HS-27A (cell line): ENCODE measurements at regions not wholly inside any gene's neighbourhood (a gene's known extent, or its start where the extent isn't known, plus 50 kb on each side); places are given as distances from the start of the nearest gene placed in this dataset.

Experiments used
- DNase-seq: peaks from one replicate; pipeline ENCODE4 v3.0.0-alpha.2; 2012; ENCODE audit warnings: low read depth, missing footprints

DNA sequence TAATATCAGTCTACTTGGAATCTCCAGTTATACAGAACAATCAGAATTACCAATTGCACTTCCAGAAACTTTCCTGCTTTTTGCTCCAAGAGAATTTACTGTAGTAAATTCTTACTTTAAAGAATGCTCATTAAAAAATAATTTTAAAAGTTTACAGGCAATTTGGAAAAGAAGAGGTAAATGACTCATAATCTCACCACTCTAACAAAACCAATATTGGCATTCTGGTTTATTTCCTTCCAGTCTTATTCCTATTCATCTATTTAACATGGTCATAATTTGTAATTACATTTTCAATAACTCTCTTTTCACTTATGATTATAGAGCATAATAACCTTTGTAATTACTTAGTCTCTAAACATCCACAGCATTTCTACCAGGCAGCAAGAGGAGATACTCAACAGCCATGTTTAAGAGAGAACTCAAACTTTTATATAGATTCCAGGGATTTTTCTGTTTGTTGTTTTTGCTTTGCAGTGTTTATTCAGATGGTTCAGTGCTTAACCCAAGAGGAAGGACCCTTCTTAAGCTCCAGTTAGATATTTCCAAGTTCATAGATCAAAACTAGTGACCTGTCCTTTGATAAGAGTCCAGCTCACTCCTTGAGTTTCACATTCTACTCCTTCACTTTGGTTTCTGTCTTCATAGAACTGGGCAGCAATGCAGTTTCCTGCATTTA, 464.7 kb downstream of the TXNL1 start:
- DNase-seq: no peak

DNA sequence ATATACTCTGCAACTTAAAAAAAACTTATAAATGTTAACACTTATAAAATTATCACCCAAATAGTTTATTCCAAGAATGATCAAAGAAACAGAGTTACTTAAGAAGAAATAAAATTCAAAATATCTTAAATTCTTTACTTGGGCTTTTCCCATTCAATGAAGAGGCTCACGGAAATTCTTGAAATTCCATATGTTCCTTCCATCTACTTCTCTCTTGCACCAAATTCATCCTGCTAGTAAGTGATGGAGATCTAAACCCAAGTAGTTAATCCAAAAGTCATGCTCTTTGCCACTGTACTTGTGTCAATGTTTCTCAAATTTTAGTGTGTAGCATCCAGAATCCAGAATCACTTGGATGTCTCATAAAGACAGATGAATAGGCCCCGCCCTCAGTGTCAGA, 465.9 kb downstream of the TXNL1 start:
- no peak for DNase-seq

GRCh38 chr18:56171848-56172247, 466.5 kb downstream of the TXNL1 start:
- DNase-seq: no peak

- DNase-seq: peak; percentile 62
These were observed 470.2 kb downstream of the TXNL1 start for GRCh38 chr18:56168049-56168781.

DNA sequence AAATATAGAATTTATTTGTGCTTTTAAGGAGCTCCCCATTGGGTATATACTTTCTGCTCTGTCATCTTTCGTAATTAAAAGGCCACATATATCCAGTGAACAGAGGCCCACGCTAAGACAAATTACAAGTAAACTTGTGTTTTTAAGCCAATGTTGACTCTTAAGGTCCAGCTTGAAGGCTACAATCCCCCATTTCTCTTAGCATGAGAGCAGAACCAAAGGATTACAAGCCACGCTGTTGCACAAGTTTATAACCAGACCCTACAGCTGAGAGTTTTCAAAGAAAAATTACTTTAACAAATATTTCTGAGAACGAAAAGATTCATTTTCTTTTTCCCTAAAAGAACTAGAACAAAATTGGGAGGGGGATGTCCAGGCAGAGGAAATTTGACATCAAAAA, 471.0 kb downstream of the TXNL1 start:
- no peak for DNase-seq

GRCh38 chr18:56166914-56167313, 471.5 kb downstream of the TXNL1 start:
- no peak for DNase-seq

GRCh38 chr18:56165601-56166355, 472.6 kb downstream of the TXNL1 start:
- DNase-seq: no peak

DNA sequence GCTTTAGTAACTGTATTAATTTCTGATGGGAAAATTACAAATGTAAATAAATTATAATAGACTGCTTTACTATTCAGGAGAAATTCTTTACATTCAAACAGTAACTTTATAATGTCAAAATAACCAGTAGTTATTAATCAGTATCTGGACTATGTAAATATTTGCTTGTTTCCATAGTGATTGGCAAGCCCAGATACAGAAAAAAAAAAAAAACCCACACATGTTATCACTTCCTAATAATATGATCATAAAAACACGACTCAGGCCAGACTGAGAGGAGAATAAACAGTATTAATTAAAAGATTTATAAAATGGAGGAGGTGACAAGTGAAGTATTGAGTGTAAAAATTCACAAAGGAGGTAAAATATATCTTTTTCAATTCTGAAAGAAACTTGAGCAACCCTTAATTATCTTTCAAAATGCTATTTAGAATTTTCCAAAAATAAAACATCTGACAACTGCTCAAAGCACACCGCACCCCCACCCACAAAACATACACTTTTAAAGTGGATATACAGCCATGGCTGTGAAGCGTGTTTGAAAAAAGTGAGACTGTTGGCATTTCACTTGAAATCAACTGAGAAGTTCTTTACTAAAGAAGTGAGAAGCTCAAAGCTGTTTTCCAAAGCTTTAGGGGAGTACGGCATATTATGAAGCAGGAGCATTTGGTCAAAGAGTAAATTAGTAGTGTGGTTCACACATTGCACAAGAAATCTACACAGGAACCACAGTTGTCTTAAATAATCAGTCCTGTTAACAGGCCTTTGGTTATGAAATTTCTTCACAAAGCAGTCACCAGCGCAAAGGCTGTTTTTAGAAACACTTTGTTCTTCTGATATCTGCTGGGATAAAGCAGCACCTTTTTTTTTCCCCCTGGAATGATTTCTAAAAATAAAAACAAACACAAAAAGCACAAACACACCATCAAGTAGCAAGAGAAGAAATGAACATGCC, 475.8 kb downstream of the TXNL1 start:
- no peak for DNase-seq

- no peak for DNase-seq
These were observed 476.7 kb downstream of the TXNL1 start for GRCh38 chr18:56161566-56162260.

- no peak for DNase-seq
These were observed 479.7 kb downstream of the TXNL1 start for GRCh38 chr18:56158676-56159075.

DNA sequence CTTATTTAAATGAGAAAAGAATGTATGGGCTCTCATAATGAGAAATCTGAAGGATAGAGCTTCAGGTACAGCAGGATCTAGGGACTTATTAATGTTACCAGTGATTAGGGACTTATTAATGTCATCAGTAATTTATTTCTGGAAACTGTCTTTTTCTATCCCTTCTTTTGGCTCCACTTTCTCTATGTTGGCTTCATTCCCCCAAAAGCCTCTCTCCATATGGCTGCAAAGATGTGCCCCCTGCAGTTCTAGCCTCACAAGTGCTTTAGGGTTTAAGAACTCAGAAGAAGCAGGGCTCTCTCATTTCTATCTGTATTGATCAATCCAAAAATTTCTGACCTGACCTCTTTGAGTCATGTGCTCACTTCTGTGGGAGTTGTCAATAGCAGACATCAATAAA, 480.9 kb downstream of the TXNL1 start:
- DNase-seq: no peak

- no peak for DNase-seq
These were observed 485.7 kb downstream of the TXNL1 start for GRCh38 chr18:56152551-56153310.

DNA sequence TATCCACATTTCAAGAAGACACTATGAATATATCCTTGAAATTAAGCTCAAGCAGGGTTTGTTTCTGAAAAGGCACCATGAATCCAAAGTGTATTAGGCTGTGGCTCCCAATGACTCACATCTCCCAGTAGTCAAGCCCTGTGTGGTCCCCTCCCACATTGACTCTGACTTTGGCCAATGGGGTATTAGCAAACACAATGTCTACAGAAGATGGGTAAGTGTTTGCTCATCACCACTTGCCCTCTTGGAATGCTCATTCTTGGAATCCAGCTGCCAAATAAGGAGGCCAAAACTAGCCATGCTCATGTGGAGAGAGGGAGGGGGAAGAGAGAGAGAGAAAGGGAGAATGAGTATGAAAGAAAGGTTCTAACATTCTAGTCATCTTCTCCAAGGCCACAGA, 490.0 kb downstream of the TXNL1 start:
- peak; percentile 73 for DNase-seq

- DNase-seq: no peak
These were observed 491.8 kb downstream of the TXNL1 start for GRCh38 chr18:56146565-56146964.

DNA sequence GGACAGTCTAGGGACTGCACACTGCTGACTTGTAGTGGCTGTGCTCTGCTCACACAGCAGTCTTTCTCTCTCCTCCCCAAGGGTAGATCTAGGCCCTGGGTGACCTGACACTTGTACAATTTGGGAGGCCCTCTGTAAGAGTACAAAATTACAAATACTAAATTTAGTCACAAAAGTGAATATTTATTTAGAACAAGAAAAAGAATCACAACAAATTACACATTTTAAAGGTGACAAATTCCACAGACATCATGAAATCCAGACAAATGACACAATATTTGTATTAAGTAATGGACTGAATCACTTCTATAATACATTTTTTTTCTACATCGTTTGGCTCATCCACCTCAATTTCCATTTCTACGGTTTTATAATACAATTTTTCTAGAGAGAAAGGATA, 496.4 kb downstream of the TXNL1 start:
- no peak for DNase-seq

- peak; percentile 27 for DNase-seq
These were observed 498.6 kb downstream of the TXNL1 start for GRCh38 chr18:56139792-56140254.

DNA sequence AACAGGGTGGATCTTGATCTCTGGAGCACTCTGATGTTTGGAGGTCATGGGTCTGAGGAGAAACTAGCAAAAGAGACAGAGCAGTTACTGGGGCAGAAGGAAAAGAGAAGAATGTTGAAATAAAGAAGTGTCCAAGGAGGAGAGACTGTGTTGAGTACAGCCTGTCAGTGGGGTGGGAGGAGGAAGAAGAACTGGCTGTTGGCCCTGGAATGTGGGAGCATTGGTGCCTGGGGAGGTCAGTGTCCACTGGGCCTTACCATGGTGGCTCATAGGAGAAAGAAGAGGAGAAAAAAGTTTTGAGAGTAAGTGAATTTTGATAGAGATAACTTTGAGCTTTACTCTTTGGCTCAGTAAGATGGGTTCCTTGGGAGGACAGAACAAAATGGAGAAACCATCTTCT, 499.0 kb downstream of the TXNL1 start:
- no peak for DNase-seq

DNA sequence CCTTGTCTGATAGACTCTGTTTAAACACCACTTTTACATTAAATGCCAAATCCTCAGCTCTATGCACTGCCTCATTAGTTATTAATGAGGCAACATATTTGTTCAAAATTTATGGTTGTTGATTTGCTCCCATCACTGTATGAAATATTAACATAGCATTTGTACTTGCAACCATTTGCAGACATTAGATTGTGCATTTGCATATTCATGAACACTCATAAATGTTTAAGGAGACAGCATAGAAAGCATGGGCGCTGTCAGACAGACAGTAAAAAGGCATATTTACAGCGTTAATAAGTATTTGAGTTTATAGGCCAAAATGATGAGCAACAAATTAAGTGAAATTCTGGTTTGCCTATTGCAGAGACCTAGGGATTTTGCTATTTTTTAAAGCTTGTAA, 502.3 kb downstream of the TXNL1 start:
- DNase-seq: no peak

DNA sequence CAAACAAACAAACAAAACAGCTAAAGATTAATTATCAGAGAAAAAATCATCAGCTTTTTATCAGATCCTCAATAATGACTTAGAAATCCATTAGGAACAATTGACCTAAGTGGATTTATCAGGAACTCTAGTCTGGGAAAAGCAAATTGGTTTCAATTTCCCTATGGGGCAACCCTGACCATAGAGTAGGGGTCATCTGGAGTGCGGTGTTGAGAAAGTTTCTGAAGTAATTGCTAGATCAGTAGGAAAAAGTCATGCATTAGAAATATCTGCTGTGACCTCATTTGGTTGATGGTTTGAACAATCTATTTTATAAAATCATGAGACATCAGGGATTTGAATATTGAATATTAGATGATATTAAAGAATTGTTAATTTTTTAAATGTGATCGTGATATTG, 507.9 kb downstream of the TXNL1 start:
- DNase-seq: no peak

DNA sequence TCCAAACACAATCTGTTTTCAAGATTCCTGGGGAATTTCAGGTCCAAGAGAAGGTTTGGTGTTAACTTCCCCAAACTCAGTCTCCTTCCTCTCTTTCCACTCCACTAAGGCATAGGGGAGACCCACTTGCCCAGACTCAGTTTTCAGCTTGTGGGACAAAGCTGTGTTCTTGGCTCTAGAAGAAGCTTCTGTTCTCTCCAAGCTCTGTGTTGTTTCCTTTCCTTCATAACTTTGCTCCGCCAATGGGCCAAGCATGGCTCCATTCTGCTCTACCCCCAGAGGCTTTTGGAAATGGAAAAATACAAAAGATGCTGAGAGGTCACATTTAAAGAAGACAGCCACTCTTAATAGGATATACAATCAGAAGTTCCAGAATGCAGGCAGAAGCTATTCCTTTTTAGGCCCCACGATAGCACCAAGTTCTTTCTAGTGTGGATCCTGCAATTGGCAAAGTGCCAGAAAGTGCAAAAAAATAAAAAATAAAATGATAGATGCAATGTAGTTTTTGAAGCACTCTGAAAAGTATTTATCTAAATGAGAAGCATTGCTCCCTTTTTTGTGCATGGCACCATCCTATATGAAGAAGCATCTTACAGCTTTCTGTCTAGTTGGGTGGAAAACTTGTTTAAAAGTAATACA, 510.1 kb downstream of the TXNL1 start:
- no peak for DNase-seq
